ENCODE measurements at regions not wholly inside any gene's neighbourhood (a gene's known extent, or its start where the extent isn't known, plus 50 kb on each side); places are given as distances from the start of the nearest gene placed in this dataset.

DNA sequence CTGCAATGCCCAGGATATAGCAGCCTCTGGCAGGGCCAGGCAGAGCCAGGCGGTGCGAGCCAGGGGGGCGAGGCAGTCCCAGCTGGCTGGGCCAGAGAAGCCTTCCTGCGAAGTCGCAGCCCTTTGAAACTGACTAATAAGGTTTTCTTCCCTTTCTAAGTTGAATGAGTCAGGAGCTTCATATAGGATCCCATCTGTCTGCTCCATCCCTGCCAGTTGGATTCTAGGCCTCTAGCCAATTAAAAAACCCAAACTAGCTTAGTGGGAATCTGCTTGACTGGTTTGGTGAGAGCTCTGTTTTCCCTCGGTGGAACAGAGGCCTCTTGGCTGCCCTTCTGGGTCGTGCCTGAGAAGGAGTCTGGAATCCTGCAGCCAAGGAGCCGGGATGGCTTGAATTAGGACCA, 70.1 kb upstream of the RAPGEF1 start:
- DNase-seq (ENCODE audit: low read depth, low spot score): peak; percentile 40

DNA sequence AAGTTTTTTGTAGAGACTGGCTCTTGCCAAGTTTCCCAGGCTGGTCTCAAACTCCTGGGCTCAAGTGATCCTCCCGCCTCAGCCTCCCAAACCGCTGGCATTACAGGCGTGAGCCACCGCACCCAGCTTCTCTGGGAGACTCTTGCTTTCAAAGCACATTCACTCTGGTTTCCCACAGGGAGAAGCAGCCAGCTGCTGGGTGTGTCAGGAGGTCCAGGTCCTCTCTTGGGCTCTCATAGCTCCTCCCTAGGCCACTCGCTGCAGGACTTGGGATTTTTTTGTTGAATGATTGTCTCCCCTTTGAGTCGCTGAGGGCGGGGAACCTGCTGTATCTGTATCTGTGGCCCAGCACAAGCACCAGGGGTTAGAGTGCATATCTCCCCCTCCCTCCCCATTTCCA, 68.4 kb upstream of the RAPGEF1 start:
- no peak for DNase-seq (ENCODE audit: low read depth, low spot score)

DNA sequence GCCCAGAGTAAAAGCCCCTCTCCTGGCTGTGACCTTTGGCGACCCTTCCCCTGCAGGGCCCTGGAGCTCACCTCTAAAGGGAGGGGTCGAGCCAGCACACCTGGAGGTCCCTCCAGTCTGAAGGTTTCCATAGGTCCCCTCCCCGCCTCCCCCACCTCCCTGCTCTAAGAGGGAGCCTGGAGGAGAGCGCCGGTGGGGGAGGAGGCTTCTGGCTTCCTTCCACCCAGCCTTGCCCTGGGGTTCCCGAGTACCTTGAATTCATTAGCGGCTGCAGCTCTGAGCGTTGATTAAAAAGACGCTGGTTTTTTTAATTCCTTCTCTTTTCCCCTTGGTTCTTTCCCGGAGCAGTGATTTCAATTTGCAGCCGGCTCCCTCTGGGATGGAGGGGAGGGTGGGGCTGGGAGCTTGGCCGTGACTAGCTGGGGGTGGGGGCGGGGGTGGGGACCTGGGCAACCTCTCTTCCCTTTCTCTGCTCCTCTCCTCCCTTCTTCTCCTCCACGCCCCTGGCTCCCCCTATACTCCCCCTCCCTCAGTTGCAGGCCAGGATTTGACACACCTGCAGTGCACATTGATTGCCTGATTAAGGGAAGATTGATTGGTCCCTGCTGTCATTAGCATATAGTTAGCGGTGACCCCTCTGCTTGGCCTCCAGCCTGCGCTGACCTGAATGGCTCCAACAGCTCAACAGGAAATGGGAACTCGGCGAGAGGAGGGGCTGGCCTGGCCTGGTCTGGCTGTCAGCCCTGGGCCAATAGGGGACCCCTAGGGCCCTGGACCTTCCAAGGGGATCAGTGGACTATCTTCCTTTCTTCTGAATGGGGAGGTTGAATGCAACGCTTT, 67.5 kb upstream of the RAPGEF1 start:
- peak; percentile 81 for DNase-seq (ENCODE audit: low read depth, low spot score)

DNA sequence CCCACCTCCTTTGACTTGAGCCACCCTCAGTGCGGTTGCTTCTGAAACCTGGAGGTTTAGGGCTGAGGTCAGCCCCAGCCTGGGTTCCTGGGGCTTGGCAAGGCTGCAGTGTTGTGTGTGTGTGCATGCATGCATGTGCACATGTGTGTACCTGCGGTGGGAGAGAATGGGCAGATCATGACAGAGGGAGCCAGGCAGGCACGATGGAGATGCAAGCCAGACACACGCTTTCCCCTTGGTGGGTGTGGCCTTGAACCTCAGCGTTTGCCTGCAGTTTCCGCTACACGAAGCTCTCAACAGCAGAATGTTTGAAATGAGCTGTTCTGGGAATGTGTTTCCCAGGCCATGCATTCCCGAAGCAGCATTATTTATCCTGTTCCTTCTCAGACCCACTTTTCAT, 65.9 kb upstream of the RAPGEF1 start:
- DNase-seq (ENCODE audit: low read depth, low spot score): no peak

DNA sequence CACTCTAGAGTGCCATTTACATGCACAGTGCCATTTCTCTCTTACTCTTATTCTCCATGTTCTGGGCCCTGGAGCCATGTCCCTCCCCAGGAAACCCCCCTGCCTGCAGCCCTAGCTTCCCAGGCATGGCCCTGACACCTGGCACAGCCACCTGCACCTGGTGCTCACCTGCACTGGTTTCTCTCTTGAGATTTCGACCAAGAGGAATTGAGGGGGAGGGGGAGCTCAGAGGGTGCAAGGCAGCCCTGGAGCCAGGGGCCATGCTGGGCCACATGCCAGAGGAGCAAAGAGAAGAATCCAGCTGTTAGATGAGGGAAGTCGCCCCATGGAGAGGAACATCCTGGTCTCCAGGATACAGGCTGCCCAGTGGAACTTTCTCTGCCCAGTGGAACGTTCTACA, 65.0 kb upstream of the RAPGEF1 start:
- DNase-seq (ENCODE audit: low read depth, low spot score): no peak

DNA sequence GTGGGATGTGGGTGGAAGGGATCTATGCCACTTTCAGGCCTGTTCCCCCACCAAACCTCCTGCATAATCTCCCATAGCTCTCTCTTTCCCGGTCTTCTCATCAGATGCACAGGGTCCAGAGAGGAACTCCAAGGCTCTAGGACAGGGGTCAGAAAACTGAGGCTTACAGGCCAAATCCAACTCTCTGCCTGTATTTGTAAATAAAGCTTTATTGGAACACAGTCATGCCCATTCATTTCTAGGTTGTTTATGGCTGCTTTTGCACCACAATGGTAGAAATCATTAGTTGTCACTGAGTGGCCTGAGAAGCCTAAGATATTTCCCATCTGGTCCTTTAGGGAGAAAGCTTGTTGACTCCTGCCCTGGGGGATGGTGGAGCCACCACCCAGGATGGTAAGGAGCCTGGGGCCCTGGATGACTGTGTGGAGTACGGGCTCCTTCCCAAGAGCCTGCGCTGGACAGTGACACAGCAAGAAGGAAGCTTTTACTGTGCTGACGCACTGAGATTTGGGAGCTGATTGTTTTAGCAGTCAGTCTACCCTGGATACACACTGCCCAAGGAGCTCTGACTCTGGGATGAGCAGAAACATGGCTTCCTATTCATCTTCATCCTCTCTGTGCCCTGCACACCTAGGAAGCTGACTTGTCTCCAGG, 64.0 kb upstream of the RAPGEF1 start:
- DNase-seq (ENCODE audit: low read depth, low spot score): peak; percentile 29

DNA sequence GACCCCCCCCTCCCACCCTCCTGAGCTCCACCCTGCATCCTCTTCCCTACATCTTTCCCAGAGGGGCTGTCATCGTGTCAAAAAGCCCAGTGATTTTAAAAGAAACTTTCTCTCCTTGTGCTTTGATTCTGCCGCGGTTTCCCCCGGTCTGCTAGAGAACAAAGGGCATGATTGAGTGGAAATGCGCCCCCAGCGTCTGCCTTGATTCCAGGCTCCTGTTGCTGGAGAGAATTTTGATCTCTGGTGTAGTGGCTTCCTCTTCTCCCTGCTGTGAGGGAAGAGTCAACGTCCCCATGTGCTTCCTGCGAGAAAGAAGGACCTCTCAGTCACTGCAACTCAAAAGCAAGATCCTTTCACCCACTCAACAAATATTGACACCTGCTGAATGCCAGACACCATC, 61.9 kb upstream of the RAPGEF1 start:
- peak; percentile 34 for DNase-seq (ENCODE audit: low read depth, low spot score)

DNA sequence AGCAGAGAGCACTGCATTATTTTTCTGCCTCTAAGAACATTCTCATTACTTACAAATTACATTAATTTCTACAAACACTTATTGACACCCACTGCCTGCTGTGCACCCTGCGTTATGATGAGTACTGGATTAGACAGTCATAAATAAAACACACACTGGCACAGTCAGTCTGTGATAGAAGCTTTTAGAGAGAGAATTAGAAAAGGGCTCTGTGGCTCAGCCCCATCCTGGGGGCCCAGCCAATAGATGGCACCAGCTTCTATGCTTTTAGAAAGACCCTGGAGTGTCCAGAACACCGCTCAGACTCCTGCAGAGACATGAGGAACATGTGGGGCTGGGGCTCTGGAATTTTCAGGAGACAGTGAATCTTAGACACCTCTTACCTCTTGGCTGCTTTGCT, 61.0 kb upstream of the RAPGEF1 start:
- DNase-seq (ENCODE audit: low read depth, low spot score): no peak

DNA sequence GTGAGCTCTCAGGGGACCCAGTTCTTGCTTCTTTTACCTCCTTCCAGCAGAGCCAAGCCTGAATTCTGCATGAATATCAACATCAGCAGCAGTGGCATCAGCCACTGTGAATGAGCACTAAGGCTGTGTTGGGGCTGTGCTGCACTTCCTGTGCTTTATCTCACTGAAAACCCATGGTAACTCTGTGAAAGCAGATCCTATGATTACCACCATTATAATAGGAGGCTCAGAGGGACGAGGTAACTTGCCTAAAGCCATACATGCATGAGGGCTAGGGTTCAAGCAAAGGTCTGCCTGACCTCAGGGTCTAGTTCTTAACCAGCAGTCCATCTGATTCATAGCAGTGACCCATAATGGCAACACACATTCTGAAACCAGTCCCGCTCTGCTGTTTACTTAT, 60.5 kb upstream of the RAPGEF1 start:
- DNase-seq (ENCODE audit: low read depth, low spot score): no peak

DNA sequence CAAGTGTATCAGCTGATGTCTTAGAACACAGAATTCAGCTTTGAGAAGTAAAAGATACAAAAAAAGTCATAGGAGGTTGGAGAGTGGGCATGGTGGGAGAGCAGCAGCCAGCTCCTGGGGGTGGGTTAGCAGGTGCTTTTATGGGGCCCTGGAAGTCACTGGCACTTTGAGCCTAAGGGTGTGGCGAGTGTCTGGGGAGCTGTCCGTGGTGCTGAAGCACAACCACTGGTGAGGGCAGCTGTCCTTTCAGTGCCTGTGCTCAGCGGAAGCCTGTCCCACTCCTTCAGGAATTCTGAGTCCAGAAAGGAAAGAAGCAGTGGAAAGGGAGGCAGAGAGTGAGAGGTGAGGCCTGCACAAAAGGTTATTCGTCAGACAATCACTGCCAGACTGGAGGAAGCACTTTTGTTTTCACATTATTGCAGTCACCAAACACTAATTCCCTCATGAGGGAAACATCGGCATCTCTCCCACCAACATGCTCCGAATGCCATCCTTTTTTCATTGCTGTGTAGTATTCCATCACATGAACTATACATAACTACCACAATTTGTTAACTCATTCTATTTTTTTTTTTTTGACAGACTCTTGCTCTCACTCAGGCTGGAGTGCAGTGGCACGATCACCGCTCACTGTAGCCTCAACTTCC, 59.4 kb upstream of the RAPGEF1 start:
- peak; percentile 83 for DNase-seq (ENCODE audit: low read depth, low spot score)

DNA sequence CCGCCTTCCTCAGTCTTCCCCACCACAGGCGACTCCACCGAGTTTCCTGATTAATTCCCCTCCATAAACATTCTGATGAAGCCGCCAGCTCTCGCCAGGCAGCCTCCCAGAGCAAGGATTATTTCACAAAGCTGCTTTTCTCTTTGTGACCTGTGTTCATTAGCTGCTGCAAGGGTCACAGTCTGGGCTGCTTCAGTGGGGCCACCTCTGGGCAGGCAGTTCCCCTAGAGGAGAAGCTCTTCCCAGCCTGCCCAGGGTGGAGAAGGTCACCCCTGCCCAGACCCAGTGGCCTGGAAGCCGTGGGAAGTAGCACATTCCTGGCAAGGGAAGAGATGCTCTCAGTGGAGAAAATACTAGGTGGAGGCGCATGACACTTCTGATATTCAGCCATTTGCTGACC, 58.4 kb upstream of the RAPGEF1 start:
- DNase-seq (ENCODE audit: low read depth, low spot score): no peak

DNA sequence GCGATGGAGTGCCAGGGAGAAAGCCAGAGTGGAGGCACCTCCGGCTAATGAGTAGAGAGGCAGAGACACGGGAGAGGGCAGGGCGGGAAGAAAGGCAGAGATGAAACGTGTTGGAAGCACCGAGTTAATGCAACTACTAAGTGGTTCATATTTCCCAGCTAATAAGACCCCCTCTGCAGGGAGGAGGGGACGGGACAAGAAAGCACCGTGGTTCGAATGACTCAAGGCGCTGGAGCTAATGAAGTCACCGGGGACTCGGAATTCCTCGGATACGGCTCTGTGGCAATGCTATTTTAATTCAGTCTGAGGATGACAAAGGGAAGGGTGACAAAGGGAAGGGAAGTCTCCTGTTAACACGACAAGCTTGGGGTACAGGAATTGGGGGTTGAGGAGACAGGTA, 54.5 kb upstream of the RAPGEF1 start:
- DNase-seq (ENCODE audit: low read depth, low spot score): no peak

DNA sequence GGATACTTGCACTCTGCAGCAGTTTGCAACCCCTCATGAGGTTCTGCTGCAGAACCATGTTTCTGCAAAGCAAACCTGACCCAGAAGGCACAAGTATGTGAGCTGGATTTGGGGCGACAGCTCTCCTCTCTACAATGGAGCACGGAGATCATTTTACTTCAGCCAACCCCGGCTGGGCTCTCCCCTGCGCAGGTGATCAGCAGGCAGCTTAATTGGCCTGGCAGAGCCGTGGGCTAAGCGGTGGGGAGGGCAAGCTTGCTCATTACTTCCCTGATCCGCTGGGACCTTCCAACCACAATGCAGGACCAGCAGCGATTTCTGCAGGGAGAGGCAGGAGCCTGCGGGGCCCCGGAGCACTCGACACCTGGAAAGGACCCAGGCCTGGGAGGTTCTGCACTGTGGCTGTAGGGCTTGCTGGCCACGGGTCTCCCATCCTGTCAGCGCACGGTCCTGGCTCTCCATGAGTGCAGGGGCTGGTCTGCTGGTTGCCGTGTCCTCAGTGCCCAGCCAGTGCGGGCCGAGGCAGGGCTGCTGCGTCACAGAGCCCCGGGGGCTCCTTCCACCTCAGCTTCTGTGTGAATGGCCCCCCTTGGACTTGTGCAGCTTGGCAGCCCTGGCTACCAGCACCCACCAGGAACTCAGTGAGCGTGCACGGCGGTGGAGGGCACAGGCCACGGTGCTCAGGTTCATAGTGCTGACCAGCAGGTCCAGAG, 51.8 kb upstream of the RAPGEF1 start:
- no peak for DNase-seq (ENCODE audit: low read depth, low spot score)

Measured in ELF-1 (cell line).